Karpas-422 (cell line): ENCODE measurements at regions not wholly inside any gene's neighbourhood (a gene's known extent, or its start where the extent isn't known, plus 50 kb on each side); places are given as distances from the start of the nearest gene placed in this dataset.

Source experiments
- DNase-seq: peaks from one replicate; pipeline ENCODE4 v3.0.0-alpha.2; 2015
- H2AFZ ChIP-seq: fragments of 200-600 bp; sonication (generic); 2 replicates; pipeline ENCODE4 v1.6.1; 2014; ENCODE audit warnings: antibody characterized with exemption, low read length, mixed read lengths
- H3K27ac ChIP-seq: fragments of 200-600 bp; sonication (generic); 2 replicates; pipeline ENCODE4 v1.5.1; 2014; ENCODE audit warnings: mild to moderate bottlenecking, low read length, moderate library complexity
- H3K27me3 ChIP-seq: fragments of 200-600 bp; sonication (generic); 2 replicates; pipeline ENCODE4 v1.6.1; 2014; ENCODE audit warnings: low read length, mixed read lengths
- H3K36me3 ChIP-seq: fragments of 200-600 bp; sonication (generic); 2 replicates; pipeline ENCODE4 v1.6.1; 2014; ENCODE audit warnings: low read length, mixed read lengths; ENCODE audit not compliant: insufficient read depth
- H3K4me1 ChIP-seq: fragments of 200-600 bp; sonication (generic); 2 replicates; pipeline ENCODE4 v1.6.1; 2014; ENCODE audit warnings: mild to moderate bottlenecking, low read length, mixed read lengths
- H3K4me2 ChIP-seq: fragments of 200-600 bp; sonication (generic); 2 replicates; pipeline ENCODE4 v1.6.1; 2014; ENCODE audit warnings: low read length, low read depth, mild to moderate bottlenecking; ENCODE audit not compliant: poor library complexity, severe bottlenecking
- H3K4me3 ChIP-seq: fragments of 200-600 bp; sonication (generic); 2 replicates; pipeline ENCODE4 v1.5.1; 2014; ENCODE audit warnings: mild to moderate bottlenecking, antibody characterized with exemption, low read length, mixed read lengths
- H3K79me2 ChIP-seq: fragments of 200-600 bp; sonication (generic); 2 replicates; pipeline ENCODE4 v1.6.1; 2014; ENCODE audit warnings: mild to moderate bottlenecking, low read length, mixed read lengths
- H3K9ac ChIP-seq: fragments of 200-600 bp; sonication (generic); 2 replicates; pipeline ENCODE4 v1.6.0; 2014; ENCODE audit warnings: low read length
- H3K9me2 ChIP-seq: fragments of 200-600 bp; sonication (generic), shearing (Covaris generic); replicated peaks from 2 replicates; pipeline ENCODE4 v1.6.0; 2014; ENCODE audit warnings: mild to moderate bottlenecking, low read length, moderate library complexity; ENCODE audit not compliant: insufficient read depth
- H3K9me3 ChIP-seq: fragments of 300-700, 200-600 bp; sonication (generic); 2 replicates; pipeline ENCODE4 v1.6.1; 2014; ENCODE audit warnings: low read length, mixed read lengths
- H4K20me1 ChIP-seq: fragments of 200-600 bp; sonication (generic); 2 replicates; pipeline ENCODE4 v1.6.1; 2014; ENCODE audit warnings: mild to moderate bottlenecking, antibody characterized with exemption, low read length, low read depth; ENCODE audit not compliant: insufficient read depth

- no peak overlapping the region for H2AFZ ChIP-seq
- H3K4me3 ChIP-seq, result no peak overlapping the region
- no peaks in the 10 kb centered on the region for H4K20me1 ChIP-seq
- H3K4me2 ChIP-seq, result no peak overlapping the region
- H3K4me1 ChIP-seq, result no peaks in the 10 kb centered on the region
- no peak for DNase-seq
- no peaks in the 10 kb centered on the region for H3K27me3 ChIP-seq
- no peaks in the 10 kb centered on the region for H3K79me2 ChIP-seq
- H3K36me3 ChIP-seq, result no peaks in the 10 kb centered on the region
- no peaks in the 10 kb centered on the region for H3K9me2 ChIP-seq
- H3K9ac ChIP-seq, result no peak overlapping the region
- H3K27ac ChIP-seq, result no peak overlapping the region
- no peaks in the 10 kb centered on the region for H3K9me3 ChIP-seq
Observed at GRCh38 chr5:97851036-97851435, 668.0 kb upstream of the RIOK2 start.

GRCh38 chr5:97854871-97855762, 672.1 kb upstream of the RIOK2 start:
- Histone ChIP-seq H2AFZ (no peak overlapping the region), H3K4me2 (no peak overlapping the region), H3K27ac (no peak overlapping the region), H3K4me1 (no peaks in the 10 kb centered on the region), H3K9ac (no peak overlapping the region), H3K36me3 (no peaks in the 10 kb centered on the region), H3K9me2 (no peaks in the 10 kb centered on the region), H3K27me3 (no peaks in the 10 kb centered on the region), H3K79me2 (no peaks in the 10 kb centered on the region), H4K20me1 (no peaks in the 10 kb centered on the region), H3K9me3 (no peaks in the 10 kb centered on the region), H3K4me3 (no peak overlapping the region)
- no peak for DNase-seq

GRCh38 chr5:97874491-97874890, 691.4 kb upstream of the RIOK2 start:
- no peak overlapping the region for H3K9ac ChIP-seq
- no peaks in the 10 kb centered on the region for H3K79me2 ChIP-seq
- H3K4me1 ChIP-seq, result no peaks in the 10 kb centered on the region
- no peak overlapping the region for H3K4me3 ChIP-seq
- no peak overlapping the region for H2AFZ ChIP-seq
- no peaks in the 10 kb centered on the region for H3K27me3 ChIP-seq
- H3K9me2 ChIP-seq, result 0 out of 2 replicates have a peak, but pooled peaks cover 4% of the 10 kb centered on the region
- 0 out of 2 replicates have a peak, but pooled peaks cover 4% of the 10 kb centered on the region for H3K9me3 ChIP-seq
- no peak overlapping the region for H3K27ac ChIP-seq
- no peaks in the 10 kb centered on the region for H3K36me3 ChIP-seq
- H4K20me1 ChIP-seq, result no peaks in the 10 kb centered on the region
- no peak overlapping the region for H3K4me2 ChIP-seq
- DNase-seq, result no peak

GRCh38 chr5:97876272-97876671, 693.2 kb upstream of the RIOK2 start:
- H3K27me3 ChIP-seq, result no peaks in the 10 kb centered on the region
- H3K36me3 ChIP-seq, result no peaks in the 10 kb centered on the region
- no peaks in the 10 kb centered on the region for H3K79me2 ChIP-seq
- H3K4me3 ChIP-seq, result no peak overlapping the region
- H3K9me2 ChIP-seq, result 0 out of 2 replicates have a peak, but pooled peaks cover 4% of the 10 kb centered on the region
- no peak overlapping the region for H3K27ac ChIP-seq
- no peaks in the 10 kb centered on the region for H4K20me1 ChIP-seq
- no peaks in the 10 kb centered on the region for H3K4me1 ChIP-seq
- H3K9ac ChIP-seq, result no peak overlapping the region
- no peaks in the 10 kb centered on the region for H3K9me3 ChIP-seq
- no peak overlapping the region for H3K4me2 ChIP-seq
- H2AFZ ChIP-seq, result no peak overlapping the region
- no peak for DNase-seq

GRCh38 chr5:97877588-97877987, 694.5 kb upstream of the RIOK2 start:
- H3K9me3 ChIP-seq, result no peaks in the 10 kb centered on the region
- DNase-seq, result no peak
- no peak overlapping the region for H3K9ac ChIP-seq
- no peaks in the 10 kb centered on the region for H3K27me3 ChIP-seq
- H3K9me2 ChIP-seq, result 0 out of 2 replicates have a peak, but pooled peaks cover 4% of the 10 kb centered on the region
- no peak overlapping the region for H3K4me3 ChIP-seq
- H3K4me1 ChIP-seq, result no peaks in the 10 kb centered on the region
- no peak overlapping the region for H3K4me2 ChIP-seq
- no peak overlapping the region for H3K27ac ChIP-seq
- no peak overlapping the region for H2AFZ ChIP-seq
- no peaks in the 10 kb centered on the region for H3K79me2 ChIP-seq
- H3K36me3 ChIP-seq, result no peaks in the 10 kb centered on the region
- no peaks in the 10 kb centered on the region for H4K20me1 ChIP-seq

GRCh38 chr5:97888439-97888838, 705.4 kb upstream of the RIOK2 start:
- H3K4me3 ChIP-seq, result no peak overlapping the region
- no peak overlapping the region for H3K4me2 ChIP-seq
- H2AFZ ChIP-seq, result no peak overlapping the region
- no peaks in the 10 kb centered on the region for H4K20me1 ChIP-seq
- DNase-seq, result no peak
- H3K27ac ChIP-seq, result no peak overlapping the region
- no peaks in the 10 kb centered on the region for H3K9me3 ChIP-seq
- H3K9me2 ChIP-seq, result no peaks in the 10 kb centered on the region
- no peaks in the 10 kb centered on the region for H3K36me3 ChIP-seq
- no peaks in the 10 kb centered on the region for H3K79me2 ChIP-seq
- H3K4me1 ChIP-seq, result no peaks in the 10 kb centered on the region
- H3K27me3 ChIP-seq, result no peaks in the 10 kb centered on the region
- no peak overlapping the region for H3K9ac ChIP-seq

- no peak overlapping the region for H3K4me2 ChIP-seq
- no peaks in the 10 kb centered on the region for H3K79me2 ChIP-seq
- no peak overlapping the region for H3K4me3 ChIP-seq
- no peaks in the 10 kb centered on the region for H4K20me1 ChIP-seq
- no peak for DNase-seq
- H3K9me2 ChIP-seq, result no peaks in the 10 kb centered on the region
- H3K4me1 ChIP-seq, result no peaks in the 10 kb centered on the region
- H3K9ac ChIP-seq, result no peak overlapping the region
- no peaks in the 10 kb centered on the region for H3K27me3 ChIP-seq
- H3K27ac ChIP-seq, result no peak overlapping the region
- no peaks in the 10 kb centered on the region for H3K9me3 ChIP-seq
- no peak overlapping the region for H2AFZ ChIP-seq
- H3K36me3 ChIP-seq, result no peaks in the 10 kb centered on the region
Observed at GRCh38 chr5:97891971-97892370, 708.9 kb upstream of the RIOK2 start.

- no peaks in the 10 kb centered on the region for H3K4me1 ChIP-seq
- no peak overlapping the region for H3K9ac ChIP-seq
- H3K79me2 ChIP-seq, result no peaks in the 10 kb centered on the region
- H3K36me3 ChIP-seq, result 0 out of 2 replicates have a peak, but pooled peaks cover 3% of the 10 kb centered on the region
- no peak overlapping the region for H3K27ac ChIP-seq
- no peaks in the 10 kb centered on the region for H4K20me1 ChIP-seq
- no peak overlapping the region for H3K4me3 ChIP-seq
- H3K9me2 ChIP-seq, result no peaks in the 10 kb centered on the region
- peaks cover 5% of the 10 kb centered on the region; the same call in 1 of the 2 replicates for H3K9me3 ChIP-seq
- no peak for DNase-seq
- no peak overlapping the region for H3K4me2 ChIP-seq
- H2AFZ ChIP-seq, result no peak overlapping the region
- H3K27me3 ChIP-seq, result no peaks in the 10 kb centered on the region
Observed at GRCh38 chr5:97903742-97904141, 720.7 kb upstream of the RIOK2 start.
